Upper lobe of right lung (tissue), 1 donor: ENCODE measurements at regions not wholly inside any gene's neighbourhood (a gene's known extent, or its start where the extent isn't known, plus 50 kb on each side); places are given as distances from the start of the nearest gene placed in this dataset.

Experiments
- ATAC-seq: fragments of 200-7000 bp; cut with Tn5 transposase; one replicate; pipeline ENCODE4 v1.9.1; 2020; ENCODE audit warnings: mild to moderate bottlenecking, moderate library complexity
- DNase-seq: peaks from one replicate; pipeline ENCODE4 v3.0.0-alpha.2; 2020
- H3K27ac ChIP-seq: fragments of 200-600 bp; one replicate; pipeline ENCODE4 v1.8.0; 2022
- H3K27me3 ChIP-seq: fragments of 200-600 bp; one replicate; pipeline ENCODE4 v1.8.0; 2022; ENCODE audit warnings: mild to moderate bottlenecking
- H3K36me3 ChIP-seq: fragments of 200-600 bp; one replicate; pipeline ENCODE4 v1.8.0; 2022
- H3K4me1 ChIP-seq: fragments of 200-600 bp; one replicate; pipeline ENCODE4 v1.8.0; 2022
- H3K4me3 ChIP-seq: fragments of 200-600 bp; one replicate; pipeline ENCODE4 v1.8.0; 2022; ENCODE audit warnings: mild to moderate bottlenecking
- H3K9me3 ChIP-seq: fragments of 200-600 bp; one replicate; pipeline ENCODE4 v1.8.0; 2022
- CTCF ChIP-seq: fragments of 200-600 bp; IDR thresholded peaks from one replicate; pipeline ENCODE4 v1.8.0; 2022; ENCODE audit warnings: antibody characterized with exemption
- intact Hi-C: fragments of 100-400 bp; cut with DNase I; formaldehyde crosslinking; loops from one replicate; pipeline ENCODE4 v1.11.0; 2022
- donor health status: DM: no; HTN: yes; CAD: no; lungs with severe emphysema.

GRCh38 chr20:55583036-55583435 is 422.3 kb downstream of the CBLN4 start:
- TF ChIP-seq CTCF = no peak
- Histone ChIP-seq H3K4me1 (no peaks in the 10 kb centered on the region), H3K9me3 (no peaks in the 10 kb centered on the region), H3K4me3 (no peak overlapping the region), H3K27me3 (no peaks in the 10 kb centered on the region), H3K27ac (no peak overlapping the region), H3K36me3 (no peaks in the 10 kb centered on the region)
- no peak for ATAC-seq
- DNase-seq = no peak
- intact Hi-C loops = no loop called here

- Histone ChIP-seq H3K36me3 (no peaks in the 10 kb centered on the region), H3K4me3 (no peak overlapping the region), H3K9me3 (no peaks in the 10 kb centered on the region), H3K27ac (no peak overlapping the region), H3K27me3 (no peaks in the 10 kb centered on the region), H3K4me1 (no peaks in the 10 kb centered on the region)
- no peak for ATAC-seq
- no peak for DNase-seq
- TF ChIP-seq CTCF = no peak
- intact Hi-C loops = no loop called here
Measured at GRCh38 chr20:55582498-55582897, 422.8 kb downstream of the CBLN4 start.

GRCh38 chr20:55581519-55581918 is 423.8 kb downstream of the CBLN4 start:
- intact Hi-C loops = no loop called here
- Histone ChIP-seq H3K36me3 (no peaks in the 10 kb centered on the region), H3K4me1 (no peaks in the 10 kb centered on the region), H3K4me3 (no peak overlapping the region), H3K27ac (no peak overlapping the region), H3K9me3 (no peaks in the 10 kb centered on the region), H3K27me3 (no peaks in the 10 kb centered on the region)
- DNase-seq (no peak), ATAC-seq (no peak)
- no peak for TF ChIP-seq CTCF

GRCh38 chr20:55580475-55580874 is 424.8 kb downstream of the CBLN4 start:
- DNase-seq = no peak

GRCh38 chr20:55579802-55580201 is 425.5 kb downstream of the CBLN4 start:
- intact Hi-C loops = no loop called here
- no peaks in the 10 kb centered on the region for H3K27me3 ChIP-seq
- H3K4me3 ChIP-seq = no peak overlapping the region
- H3K36me3 ChIP-seq = no peaks in the 10 kb centered on the region
- no peak overlapping the region for H3K27ac ChIP-seq
- H3K9me3 ChIP-seq = no peaks in the 10 kb centered on the region
- ATAC-seq = no peak
- no peak for DNase-seq
- no peak for TF ChIP-seq CTCF
- no peaks in the 10 kb centered on the region for H3K4me1 ChIP-seq

More at GRCh38 chr20:55580475-55580874, 424.8 kb downstream of the CBLN4 start:
- no peaks in the 10 kb centered on the region for H3K27me3 ChIP-seq
- no peaks in the 10 kb centered on the region for H3K4me1 ChIP-seq
- no peaks in the 10 kb centered on the region for H3K9me3 ChIP-seq
- intact Hi-C loops = no loop called here
- no peak overlapping the region for H3K4me3 ChIP-seq
- H3K36me3 ChIP-seq = no peaks in the 10 kb centered on the region
- TF ChIP-seq CTCF = no peak
- no peak for ATAC-seq
- no peak overlapping the region for H3K27ac ChIP-seq

- Histone ChIP-seq H3K27me3 (no peaks in the 10 kb centered on the region), H3K36me3 (no peaks in the 10 kb centered on the region), H3K9me3 (no peaks in the 10 kb centered on the region), H3K4me1 (no peaks in the 10 kb centered on the region), H3K4me3 (no peak overlapping the region), H3K27ac (no peak overlapping the region)
- intact Hi-C loops = no loop called here
- ATAC-seq = no peak
- no peak for TF ChIP-seq CTCF
- DNase-seq = no peak
Measured at GRCh38 chr20:55576981-55577380, 428.3 kb downstream of the CBLN4 start.
